Neural cell (in vitro differentiated cells): ENCODE measurements at regions not wholly inside any gene's neighbourhood (a gene's known extent, or its start where the extent isn't known, plus 50 kb on each side); places are given as distances from the start of the nearest gene placed in this dataset.

Source experiments
- H2AFZ ChIP-seq: fragments of 200-600, 300-800 bp; sonication (generic), shearing (Covaris generic); 2 replicates; pipeline ENCODE4 v1.6.0; 2014; ENCODE audit warnings: low read depth, mild to moderate bottlenecking, antibody characterized with exemption, low read length, moderate library complexity
- H3F3A ChIP-seq: fragments of 200-600 bp; shearing (Covaris generic); 2 replicates; pipeline ENCODE4 v1.6.1; 2016; ENCODE audit warnings: mild to moderate bottlenecking, moderate library complexity, mixed read lengths, antibody characterized with exemption, low read length; ENCODE audit not compliant: insufficient read depth, poor library complexity, severe bottlenecking
- H3K27ac ChIP-seq: fragments of 200-600, 300-800 bp; sonication (generic), shearing (Covaris generic); 2 replicates; pipeline ENCODE4 v1.5.1; 2014; ENCODE audit warnings: mild to moderate bottlenecking, low read length, moderate library complexity
- H3K27me3 ChIP-seq: fragments of 300-800, 200-600 bp; sonication (generic), shearing (Covaris generic); 2 replicates; pipeline ENCODE4 v1.6.0; 2014; ENCODE audit warnings: mild to moderate bottlenecking, low read depth, low read length, moderate library complexity; ENCODE audit not compliant: insufficient read depth
- H3K36me3 ChIP-seq: fragments of 300-800, 200-600 bp; sonication (generic), shearing (Covaris generic); 2 replicates; pipeline ENCODE4 v1.5.1; 2014; ENCODE audit warnings: mild to moderate bottlenecking, antibody characterized with exemption, low read length, moderate library complexity; ENCODE audit not compliant: insufficient read depth
- H3K4me2 ChIP-seq: fragments of 300-800, 200-600 bp; sonication (generic), shearing (Covaris generic); 2 replicates; pipeline ENCODE4 v1.6.0; 2014; ENCODE audit warnings: mild to moderate bottlenecking, low read length
- H3K4me3 ChIP-seq: fragments of 300-800, 200-600 bp; sonication (generic), shearing (Covaris generic); 2 replicates; pipeline ENCODE4 v1.5.1; 2014; ENCODE audit warnings: mild to moderate bottlenecking, low read length, moderate library complexity
- H3K79me2 ChIP-seq: fragments of 200-600 bp; shearing (Covaris generic); replicated peaks from 2 replicates; pipeline ENCODE4 v1.6.0; 2014; ENCODE audit warnings: mild to moderate bottlenecking, low read length, moderate library complexity; ENCODE audit not compliant: insufficient read depth
- H3K9ac ChIP-seq: fragments of 300-800, 200-600 bp; sonication (generic), shearing (Covaris generic); 2 replicates; pipeline ENCODE4 v1.6.1; 2016; ENCODE audit warnings: mild to moderate bottlenecking, low read length, mixed read lengths
- H3K9me2 ChIP-seq: fragments of 200-600 bp; shearing (Covaris generic); 2 replicates; pipeline ENCODE4 v1.6.1; 2016; ENCODE audit warnings: mild to moderate bottlenecking, low read length, mixed read lengths; ENCODE audit not compliant: insufficient read depth
- H3K9me3 ChIP-seq: fragments of 200-600, 300-800 bp; sonication (generic), shearing (Covaris generic); 2 replicates; pipeline ENCODE4 v1.6.1; 2016; ENCODE audit warnings: mild to moderate bottlenecking, mixed run types, low read length, moderate library complexity, mixed read lengths
- H4K20me1 ChIP-seq: fragments of 200-600 bp; shearing (Covaris generic); 2 replicates; pipeline ENCODE4 v1.6.1; 2016; ENCODE audit warnings: mild to moderate bottlenecking, mixed run types; ENCODE audit not compliant: insufficient read depth
- CTCF ChIP-seq: fragments of 450-650 bp; IDR thresholded peaks from 2 replicates; pipeline ENCODE4 v1.5.1; 2014; ENCODE audit warnings: antibody characterized with exemption, mild to moderate bottlenecking, moderate library complexity; ENCODE audit not compliant: poor library complexity, severe bottlenecking
- EP300 ChIP-seq: fragments of 450-650 bp; conservative IDR thresholded peaks from 2 replicates; pipeline ENCODE4 v1.6.1; 2014; ENCODE audit warnings: antibody characterized with exemption, mild to moderate bottlenecking, moderate library complexity; ENCODE audit not compliant: poor library complexity, severe bottlenecking
- EZH2 ChIP-seq: fragments of 200-600, 300-800 bp; shearing (Covaris generic), sonication (generic); IDR thresholded peaks from 2 replicates; pipeline ENCODE4 v1.6.1; 2014; ENCODE audit warnings: antibody characterized with exemption, low read length, borderline replicate concordance, mild to moderate bottlenecking; ENCODE audit not compliant: insufficient read depth, poor library complexity, severe bottlenecking
- MXI1 ChIP-seq: fragments of 450-650 bp; conservative IDR thresholded peaks from 2 replicates; pipeline ENCODE4 v1.6.1; 2014; ENCODE audit warnings: antibody characterized with exemption, mild to moderate bottlenecking; ENCODE audit not compliant: poor library complexity, severe bottlenecking
- POLR2AphosphoS5 ChIP-seq: IDR thresholded peaks from 2 replicates; pipeline ENCODE4 v1.6.1; 2012
- RAD21 ChIP-seq: fragments of 450-650 bp; conservative IDR thresholded peaks from 2 replicates; pipeline ENCODE4 v1.6.1; 2014; ENCODE audit warnings: antibody characterized with exemption, mild to moderate bottlenecking, moderate library complexity
- REST ChIP-seq: IDR thresholded peaks from 2 replicates; pipeline ENCODE4 v1.6.1; 2012; ENCODE audit warnings: borderline replicate concordance
- SMC3 ChIP-seq: fragments of 450-650 bp; conservative IDR thresholded peaks from 2 replicates; pipeline ENCODE4 v1.6.1; 2014; ENCODE audit warnings: antibody characterized with exemption, mild to moderate bottlenecking, moderate library complexity; ENCODE audit not compliant: poor library complexity
- TAF1 ChIP-seq: IDR thresholded peaks from 2 replicates; pipeline ENCODE4 v1.6.1; 2012; ENCODE audit warnings: low read depth

- Histone ChIP-seq H3K36me3 (no peaks in the 10 kb centered on the region), H3K79me2 (no peaks in the 10 kb centered on the region), H3F3A (no peaks in the 10 kb centered on the region), H3K9ac (no peak overlapping the region), H3K27me3 (no peaks in the 10 kb centered on the region), H3K27ac (no peak overlapping the region), H3K4me2 (no peak overlapping the region), H2AFZ (no peak overlapping the region), H3K9me2 (no peaks in the 10 kb centered on the region), H3K4me3 (no peak overlapping the region), H4K20me1 (no peaks in the 10 kb centered on the region), H3K9me3 (no peaks in the 10 kb centered on the region)
- no peak for TF ChIP-seq TAF1
- TF ChIP-seq POLR2AphosphoS5, result no peak
- TF ChIP-seq MXI1, result no peak
- no peak for TF ChIP-seq SMC3
- TF ChIP-seq CTCF, result no peak
- TF ChIP-seq EZH2, result no peak
- TF ChIP-seq EP300, result no peak
- no peak for TF ChIP-seq RAD21
- TF ChIP-seq REST, result no peak
Observed at GRCh38 chr12:53849656-53850055, 89.0 kb upstream of the HOXC13 start.

- H2AFZ ChIP-seq, result no peak overlapping the region
- H3K4me2 ChIP-seq, result no peak overlapping the region
- TF ChIP-seq SMC3 (no peak), EZH2 (no peak), RAD21 (no peak), TAF1 (no peak), REST (no peak), EP300 (no peak), MXI1 (no peak), POLR2AphosphoS5 (no peak), CTCF (no peak)
- H3K79me2 ChIP-seq, result no peaks in the 10 kb centered on the region
- H3K9ac ChIP-seq, result no peak overlapping the region
- no peaks in the 10 kb centered on the region for H3F3A ChIP-seq
- H3K9me3 ChIP-seq, result no peaks in the 10 kb centered on the region
- H3K4me3 ChIP-seq, result no peak overlapping the region
- no peaks in the 10 kb centered on the region for H3K9me2 ChIP-seq
- H3K27me3 ChIP-seq, result no peaks in the 10 kb centered on the region
- no peaks in the 10 kb centered on the region for H4K20me1 ChIP-seq
- no peaks in the 10 kb centered on the region for H3K36me3 ChIP-seq
- H3K27ac ChIP-seq, result no peak overlapping the region
Observed at GRCh38 chr12:53852061-53852460, 86.6 kb upstream of the HOXC13 start.
